ENCODE measurements at regions not wholly inside any gene's neighbourhood (a gene's known extent, or its start where the extent isn't known, plus 50 kb on each side); places are given as distances from the start of the nearest gene placed in this dataset.

DNA sequence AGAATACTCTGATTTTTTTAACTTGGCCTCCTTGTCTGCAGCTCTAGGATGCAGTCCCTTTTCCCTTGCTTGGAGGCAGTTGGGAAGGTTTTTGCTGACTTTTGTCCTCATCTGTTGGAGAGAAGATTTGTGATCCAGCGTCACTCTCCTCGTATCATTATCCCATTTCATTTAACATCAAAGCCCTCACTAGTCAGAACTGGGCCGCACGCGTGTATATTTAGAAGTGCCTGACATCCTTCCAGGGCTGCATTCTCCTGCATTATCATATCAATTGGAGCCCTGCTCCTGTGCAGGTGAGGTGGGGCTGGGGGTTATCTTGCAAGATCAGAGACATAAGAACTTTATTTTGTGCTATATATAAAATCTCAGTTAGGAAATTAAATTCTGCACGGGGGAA lies 435.1 kb upstream of the HS6ST1 start:
- Histone ChIP-seq H3K27me3 (ENCODE audit: low read length) (no peaks in the 10 kb centered on the region), H3K4me3 (ENCODE audit: insufficient read depth, low read length, poor library complexity, severe bottlenecking) (no peak overlapping the region), H3K9me2 (replicated peaks; ENCODE audit: insufficient read depth, low read length) (no peaks in the 10 kb centered on the region), H3K4me2 (ENCODE audit: low read depth, low read length, poor library complexity, severe bottlenecking) (no peak overlapping the region), H3K36me3 (ENCODE audit: low read length) (no peaks in the 10 kb centered on the region), H3K9ac (ENCODE audit: low read length) (no peak overlapping the region), H3F3A (ENCODE audit: insufficient read depth) (no peaks in the 10 kb centered on the region), H3K79me2 (ENCODE audit: insufficient read depth, low read length) (no peaks in the 10 kb centered on the region), H2AFZ (ENCODE audit: low read depth, low read length, severe bottlenecking) (no peak overlapping the region), H3K27ac (ENCODE audit: low read depth, low read length) (no peak overlapping the region), H3K9me3 (ENCODE audit: insufficient read depth, low read length) (no peaks in the 10 kb centered on the region), H4K20me1 (ENCODE audit: low read depth, low read length) (no peaks in the 10 kb centered on the region)
- TF ChIP-seq EZH2phosphoT487 (conservative IDR thresholded peaks at IDR 0.05; ENCODE audit: low read length): no peak
- TF ChIP-seq, protein P1, sequence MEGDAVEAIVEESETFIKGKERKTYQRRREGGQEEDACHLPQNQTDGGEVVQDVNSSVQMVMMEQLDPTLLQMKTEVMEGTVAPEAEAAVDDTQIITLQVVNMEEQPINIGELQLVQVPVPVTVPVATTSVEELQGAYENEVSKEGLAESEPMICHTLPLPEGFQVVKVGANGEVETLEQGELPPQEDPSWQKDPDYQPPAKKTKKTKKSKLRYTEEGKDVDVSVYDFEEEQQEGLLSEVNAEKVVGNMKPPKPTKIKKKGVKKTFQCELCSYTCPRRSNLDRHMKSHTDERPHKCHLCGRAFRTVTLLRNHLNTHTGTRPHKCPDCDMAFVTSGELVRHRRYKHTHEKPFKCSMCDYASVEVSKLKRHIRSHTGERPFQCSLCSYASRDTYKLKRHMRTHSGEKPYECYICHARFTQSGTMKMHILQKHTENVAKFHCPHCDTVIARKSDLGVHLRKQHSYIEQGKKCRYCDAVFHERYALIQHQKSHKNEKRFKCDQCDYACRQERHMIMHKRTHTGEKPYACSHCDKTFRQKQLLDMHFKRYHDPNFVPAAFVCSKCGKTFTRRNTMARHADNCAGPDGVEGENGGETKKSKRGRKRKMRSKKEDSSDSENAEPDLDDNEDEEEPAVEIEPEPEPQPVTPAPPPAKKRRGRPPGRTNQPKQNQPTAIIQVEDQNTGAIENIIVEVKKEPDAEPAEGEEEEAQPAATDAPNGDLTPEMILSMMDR (IDR thresholded peaks at IDR 0.05; ENCODE audit: insufficient read depth, low read length, poor library complexity, severe bottlenecking): no peak

DNA sequence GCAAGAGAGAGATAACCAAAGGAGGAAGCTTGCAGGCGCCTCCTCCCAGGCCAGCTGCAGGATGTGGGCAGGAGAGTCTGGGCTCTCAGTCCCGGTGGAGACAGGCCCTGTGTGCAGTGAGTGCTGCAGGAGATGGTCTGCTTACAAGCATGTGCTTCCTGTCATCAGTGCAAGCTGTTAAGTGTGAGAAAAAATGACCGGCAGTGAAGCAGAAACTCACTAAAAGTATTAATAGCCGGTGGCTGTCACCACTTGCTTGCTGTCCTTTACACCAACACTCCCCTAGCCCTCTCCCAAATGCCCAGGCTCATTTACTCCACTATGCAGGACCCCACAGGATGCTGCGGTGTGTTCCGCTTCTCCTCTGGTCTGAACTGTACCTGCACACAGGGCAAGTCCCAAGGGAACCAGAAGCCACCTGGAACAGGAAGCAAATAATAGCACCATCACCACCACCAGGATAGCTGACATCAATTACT lies 435.6 kb upstream of the HS6ST1 start:
- Histone ChIP-seq H3K4me3 (ENCODE audit: insufficient read depth, low read length, poor library complexity, severe bottlenecking) (no peak overlapping the region), H3K4me2 (ENCODE audit: low read depth, low read length, poor library complexity, severe bottlenecking) (no peak overlapping the region)

DNA sequence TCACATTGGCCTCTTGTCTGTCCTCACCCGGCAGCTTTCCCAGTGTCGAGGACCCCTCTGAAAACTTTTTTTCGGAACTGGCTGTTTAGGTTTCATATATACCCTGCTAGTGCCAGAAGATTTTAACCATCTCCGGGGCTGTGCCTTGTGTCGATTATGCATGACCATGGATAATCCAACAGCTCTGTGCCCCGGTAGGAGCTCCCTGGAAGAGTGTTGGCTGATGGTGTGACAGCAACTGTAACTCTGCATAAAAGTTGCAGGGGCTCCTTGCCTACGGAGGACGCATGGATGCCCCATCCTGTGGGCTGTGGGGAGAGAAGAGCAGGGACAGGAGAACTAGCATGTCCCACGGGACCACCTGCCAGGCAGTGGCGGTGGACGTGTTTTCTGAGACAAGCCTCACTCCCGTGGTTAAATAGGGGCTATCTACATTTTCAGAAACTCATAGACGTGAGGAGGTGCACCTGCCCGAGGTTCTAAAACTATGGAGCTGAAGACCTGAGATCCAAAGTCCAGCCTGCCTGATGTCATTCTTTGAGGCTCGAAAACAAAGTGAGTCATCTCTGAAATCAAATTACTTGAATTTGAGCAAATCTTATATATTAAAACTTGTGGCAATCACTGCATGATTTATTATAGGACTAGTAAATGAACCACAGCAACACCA lies 437.2 kb upstream of the HS6ST1 start:
- Histone ChIP-seq H4K20me1 (ENCODE audit: low read depth, low read length) (no peaks in the 10 kb centered on the region), H3K4me3 (ENCODE audit: insufficient read depth, low read length, poor library complexity, severe bottlenecking) (no peak overlapping the region), H3F3A (ENCODE audit: insufficient read depth) (no peaks in the 10 kb centered on the region), H3K36me3 (ENCODE audit: low read length) (no peaks in the 10 kb centered on the region), H3K9me2 (replicated peaks; ENCODE audit: insufficient read depth, low read length) (no peaks in the 10 kb centered on the region), H2AFZ (ENCODE audit: low read depth, low read length, severe bottlenecking) (no peak overlapping the region), H3K9me3 (ENCODE audit: insufficient read depth, low read length) (no peaks in the 10 kb centered on the region), H3K79me2 (ENCODE audit: insufficient read depth, low read length) (no peaks in the 10 kb centered on the region), H3K9ac (ENCODE audit: low read length) (no peak overlapping the region), H3K4me2 (ENCODE audit: low read depth, low read length, poor library complexity, severe bottlenecking) (no peak overlapping the region), H3K27ac (ENCODE audit: low read depth, low read length) (no peak overlapping the region), H3K27me3 (ENCODE audit: low read length) (no peaks in the 10 kb centered on the region)
- TF ChIP-seq, protein P1 (IDR thresholded peaks at IDR 0.05; ENCODE audit: insufficient read depth, low read length, poor library complexity, severe bottlenecking): no peak
- TF ChIP-seq EZH2phosphoT487 (conservative IDR thresholded peaks at IDR 0.05; ENCODE audit: low read length): no peak

More for the DNA sequence above, 435.6 kb upstream of the HS6ST1 start:
- H3K9me3 ChIP-seq (ENCODE audit: insufficient read depth, low read length): no peaks in the 10 kb centered on the region
- H3K27me3 ChIP-seq (ENCODE audit: low read length): no peaks in the 10 kb centered on the region
- no peak overlapping the region for H3K27ac ChIP-seq (ENCODE audit: low read depth, low read length)
- TF ChIP-seq, protein P1 (IDR thresholded peaks at IDR 0.05; ENCODE audit: insufficient read depth, low read length, poor library complexity, severe bottlenecking): no peak
- TF ChIP-seq EZH2phosphoT487 (conservative IDR thresholded peaks at IDR 0.05; ENCODE audit: low read length): no peak
- H3K9ac ChIP-seq (ENCODE audit: low read length): no peak overlapping the region
- H2AFZ ChIP-seq (ENCODE audit: low read depth, low read length, severe bottlenecking): no peak overlapping the region
- no peaks in the 10 kb centered on the region for H3K9me2 ChIP-seq (replicated peaks; ENCODE audit: insufficient read depth, low read length)
- no peaks in the 10 kb centered on the region for H4K20me1 ChIP-seq (ENCODE audit: low read depth, low read length)
- H3K79me2 ChIP-seq (ENCODE audit: insufficient read depth, low read length): no peaks in the 10 kb centered on the region
- H3F3A ChIP-seq (ENCODE audit: insufficient read depth): no peaks in the 10 kb centered on the region
- H3K36me3 ChIP-seq (ENCODE audit: low read length): no peaks in the 10 kb centered on the region
